ENCODE measurements at regions not wholly inside any gene's neighbourhood (a gene's known extent, or its start where the extent isn't known, plus 50 kb on each side); places are given as distances from the start of the nearest gene placed in this dataset.

DNA sequence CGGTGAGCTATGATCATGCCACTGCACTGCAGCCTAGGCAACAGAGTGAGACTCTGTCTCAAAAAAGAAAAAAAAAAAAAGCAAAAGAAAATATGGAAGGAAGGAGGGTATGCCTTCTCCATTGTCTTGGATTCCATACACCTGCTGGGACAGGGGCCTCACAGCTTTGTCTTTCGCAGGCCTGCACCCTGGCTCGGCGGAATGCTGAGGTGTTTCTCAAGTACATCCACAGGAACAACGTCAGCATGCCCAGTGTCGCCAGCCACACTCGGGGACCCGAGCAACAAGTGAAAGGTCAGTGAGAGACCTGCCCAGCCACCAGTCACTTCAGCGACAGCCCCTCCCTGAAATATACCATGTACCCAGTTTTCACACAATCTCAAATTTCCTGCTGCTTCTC is 288.5 kb upstream of the UMPS start:
- TF ChIP-seq, protein P1, sequence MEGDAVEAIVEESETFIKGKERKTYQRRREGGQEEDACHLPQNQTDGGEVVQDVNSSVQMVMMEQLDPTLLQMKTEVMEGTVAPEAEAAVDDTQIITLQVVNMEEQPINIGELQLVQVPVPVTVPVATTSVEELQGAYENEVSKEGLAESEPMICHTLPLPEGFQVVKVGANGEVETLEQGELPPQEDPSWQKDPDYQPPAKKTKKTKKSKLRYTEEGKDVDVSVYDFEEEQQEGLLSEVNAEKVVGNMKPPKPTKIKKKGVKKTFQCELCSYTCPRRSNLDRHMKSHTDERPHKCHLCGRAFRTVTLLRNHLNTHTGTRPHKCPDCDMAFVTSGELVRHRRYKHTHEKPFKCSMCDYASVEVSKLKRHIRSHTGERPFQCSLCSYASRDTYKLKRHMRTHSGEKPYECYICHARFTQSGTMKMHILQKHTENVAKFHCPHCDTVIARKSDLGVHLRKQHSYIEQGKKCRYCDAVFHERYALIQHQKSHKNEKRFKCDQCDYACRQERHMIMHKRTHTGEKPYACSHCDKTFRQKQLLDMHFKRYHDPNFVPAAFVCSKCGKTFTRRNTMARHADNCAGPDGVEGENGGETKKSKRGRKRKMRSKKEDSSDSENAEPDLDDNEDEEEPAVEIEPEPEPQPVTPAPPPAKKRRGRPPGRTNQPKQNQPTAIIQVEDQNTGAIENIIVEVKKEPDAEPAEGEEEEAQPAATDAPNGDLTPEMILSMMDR (IDR thresholded peaks at IDR 0.05) = no peak
- no peak for TF ChIP-seq POLR2AphosphoS5 (IDR thresholded peaks at IDR 0.05)
- no peak for TF ChIP-seq POLR2A (IDR thresholded peaks at IDR 0.05)
- TF ChIP-seq EP300 (IDR thresholded peaks at IDR 0.05) = no peak

All from stomach (tissue), 4 donors.